Calu3 (cell line): ENCODE measurements at regions not wholly inside any gene's neighbourhood (a gene's known extent, or its start where the extent isn't known, plus 50 kb on each side); places are given as distances from the start of the nearest gene placed in this dataset.

Source experiments
- BruUV-seq: library from RNA; stranded (reverse); fragments of 400-500 nt; replicated peaks from 2 replicates; lab custom pipeline; 2021; lab: Mats Ljungman, UMichigan
- CTCF ChIA-PET: fragments of 300-600 bp; sonication (Branson Sonifier 250); formaldehyde crosslinking; loops from one replicate; lab custom pipeline; 2022; ENCODE audit warnings: antibody characterized with exemption; lab: Charles Lee
- DNase-seq: peaks from one replicate; pipeline ENCODE4 v3.0.0; 2022
- H3K27ac Mint-ChIP-seq: one replicate; pipeline ENCODE4 v1.8.0; 2022; ENCODE audit warnings: mixed read lengths; ENCODE audit not compliant: unreplicated experiment
- H3K27me3 Mint-ChIP-seq: one replicate; pipeline ENCODE4 v1.8.0; 2022; ENCODE audit warnings: mixed read lengths; ENCODE audit not compliant: unreplicated experiment
- H3K36me3 Mint-ChIP-seq: one replicate; pipeline ENCODE4 v1.8.0; 2022; ENCODE audit warnings: mild to moderate bottlenecking, moderate library complexity, mixed read lengths; ENCODE audit not compliant: insufficient read depth, unreplicated experiment
- H3K4me1 Mint-ChIP-seq: one replicate; pipeline ENCODE4 v1.8.0; 2022; ENCODE audit warnings: mild to moderate bottlenecking, low read depth, mixed read lengths; ENCODE audit not compliant: unreplicated experiment
- H3K4me3 Mint-ChIP-seq: one replicate; pipeline ENCODE4 v1.8.0; 2022; ENCODE audit warnings: mild to moderate bottlenecking, low read depth, moderate library complexity, mixed read lengths; ENCODE audit not compliant: unreplicated experiment
- H3K9me3 Mint-ChIP-seq: one replicate; pipeline ENCODE4 v1.8.0; 2022; ENCODE audit warnings: low read depth, mixed read lengths; ENCODE audit not compliant: unreplicated experiment
- intact Hi-C: fragments of 100-400 bp; cut with micrococcal nuclease; formaldehyde crosslinking; loops from one replicate; pipeline ENCODE4 v1.10.0; 2022; ENCODE audit not compliant: unreplicated experiment
- TF ChIP-seq, protein P1 (sequence below): fragments of 200-600 bp; IDR thresholded peaks from one replicate; pipeline ENCODE4 v1.8.0; 2022; ENCODE audit warnings: antibody characterized with exemption; ENCODE audit not compliant: unreplicated experiment

GRCh38 chr18:28984731-28985130 lies 807.8 kb upstream of the CDH2 start:
- no peaks in the 10 kb centered on the region for H3K4me1 Mint-ChIP-seq
- CTCF ChIA-PET, result no interaction called here
- no TSS peak for BruUV-seq
- TF ChIP-seq, protein P1, sequence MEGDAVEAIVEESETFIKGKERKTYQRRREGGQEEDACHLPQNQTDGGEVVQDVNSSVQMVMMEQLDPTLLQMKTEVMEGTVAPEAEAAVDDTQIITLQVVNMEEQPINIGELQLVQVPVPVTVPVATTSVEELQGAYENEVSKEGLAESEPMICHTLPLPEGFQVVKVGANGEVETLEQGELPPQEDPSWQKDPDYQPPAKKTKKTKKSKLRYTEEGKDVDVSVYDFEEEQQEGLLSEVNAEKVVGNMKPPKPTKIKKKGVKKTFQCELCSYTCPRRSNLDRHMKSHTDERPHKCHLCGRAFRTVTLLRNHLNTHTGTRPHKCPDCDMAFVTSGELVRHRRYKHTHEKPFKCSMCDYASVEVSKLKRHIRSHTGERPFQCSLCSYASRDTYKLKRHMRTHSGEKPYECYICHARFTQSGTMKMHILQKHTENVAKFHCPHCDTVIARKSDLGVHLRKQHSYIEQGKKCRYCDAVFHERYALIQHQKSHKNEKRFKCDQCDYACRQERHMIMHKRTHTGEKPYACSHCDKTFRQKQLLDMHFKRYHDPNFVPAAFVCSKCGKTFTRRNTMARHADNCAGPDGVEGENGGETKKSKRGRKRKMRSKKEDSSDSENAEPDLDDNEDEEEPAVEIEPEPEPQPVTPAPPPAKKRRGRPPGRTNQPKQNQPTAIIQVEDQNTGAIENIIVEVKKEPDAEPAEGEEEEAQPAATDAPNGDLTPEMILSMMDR, result no peak
- H3K4me3 Mint-ChIP-seq, result no peak overlapping the region
- intact Hi-C loops, result no loop called here
- H3K27me3 Mint-ChIP-seq, result no peaks in the 10 kb centered on the region
- H3K36me3 Mint-ChIP-seq, result no peaks in the 10 kb centered on the region
- no peak for DNase-seq
- no peaks in the 10 kb centered on the region for H3K9me3 Mint-ChIP-seq
- no peak overlapping the region for H3K27ac Mint-ChIP-seq

GRCh38 chr18:28974504-28974903 lies 797.6 kb upstream of the CDH2 start:
- TF ChIP-seq, protein P1, result no peak
- no peak overlapping the region for H3K27ac Mint-ChIP-seq
- no peaks in the 10 kb centered on the region for H3K36me3 Mint-ChIP-seq
- intact Hi-C loops, result no loop called here
- H3K9me3 Mint-ChIP-seq, result peaks cover 4% of the 10 kb centered on the region
- H3K4me3 Mint-ChIP-seq, result no peak overlapping the region
- H3K4me1 Mint-ChIP-seq, result no peaks in the 10 kb centered on the region
- H3K27me3 Mint-ChIP-seq, result no peaks in the 10 kb centered on the region
- DNase-seq, result no peak
- BruUV-seq, result no TSS peak
- CTCF ChIA-PET, result no interaction called here

DNA sequence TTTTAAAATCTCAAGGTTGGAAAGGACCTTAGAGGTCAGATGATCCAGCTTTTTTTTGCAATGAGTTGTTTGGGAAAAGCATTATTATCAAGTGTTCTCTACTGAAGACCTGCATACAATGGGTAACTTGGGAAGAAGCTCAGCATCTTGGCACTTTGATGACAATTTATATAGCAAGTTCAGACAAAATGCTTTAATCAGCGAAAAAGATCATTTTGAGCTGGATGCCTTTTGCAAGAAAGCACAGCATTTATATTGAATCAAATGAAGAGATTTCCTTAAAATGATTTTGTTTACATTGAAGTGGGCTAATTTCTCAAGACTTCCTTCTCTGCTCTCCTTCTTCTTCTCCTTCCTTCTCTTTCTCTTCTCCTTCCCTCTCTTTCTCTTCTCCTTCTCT lies 796.4 kb upstream of the CDH2 start:
- intact Hi-C loops, result no loop called here
- H3K27ac Mint-ChIP-seq, result no peak overlapping the region
- H3K4me1 Mint-ChIP-seq, result no peaks in the 10 kb centered on the region
- H3K27me3 Mint-ChIP-seq, result no peaks in the 10 kb centered on the region
- no peaks in the 10 kb centered on the region for H3K36me3 Mint-ChIP-seq
- TF ChIP-seq, protein P1, result no peak
- no TSS peak for BruUV-seq
- no peak for DNase-seq
- H3K4me3 Mint-ChIP-seq, result no peak overlapping the region
- CTCF ChIA-PET, result no interaction called here
- peaks cover 4% of the 10 kb centered on the region for H3K9me3 Mint-ChIP-seq

GRCh38 chr18:28972333-28972907 lies 795.5 kb upstream of the CDH2 start:
- peaks cover 4% of the 10 kb centered on the region for H3K9me3 Mint-ChIP-seq
- H3K36me3 Mint-ChIP-seq, result no peaks in the 10 kb centered on the region
- no peak overlapping the region for H3K4me3 Mint-ChIP-seq
- no peaks in the 10 kb centered on the region for H3K27me3 Mint-ChIP-seq
- CTCF ChIA-PET, result no interaction called here
- H3K4me1 Mint-ChIP-seq, result no peaks in the 10 kb centered on the region
- H3K27ac Mint-ChIP-seq, result no peak overlapping the region
- DNase-seq, result no peak
- no TSS peak for BruUV-seq
- TF ChIP-seq, protein P1, result no peak
- intact Hi-C loops, result no loop called here
